Colonic mucosa (tissue), 4 donors: ENCODE measurements at regions not wholly inside any gene's neighbourhood (a gene's known extent, or its start where the extent isn't known, plus 50 kb on each side); places are given as distances from the start of the nearest gene placed in this dataset.

ENCODE experiments used
- DNase-seq: peaks from one replicate; pipeline ENCODE4 v3.0.0-alpha.2; 2020
- H3K27ac ChIP-seq: fragments of 200-600 bp; one replicate; pipeline ENCODE4 v1.8.0; 2021
- H3K27me3 ChIP-seq: fragments of 200-600 bp; one replicate; pipeline ENCODE4 v1.8.0; 2021
- H3K36me3 ChIP-seq: fragments of 200-600 bp; one replicate; pipeline ENCODE4 v1.8.0; 2021
- H3K4me1 ChIP-seq: fragments of 200-600 bp; one replicate; pipeline ENCODE4 v1.8.0; 2021; ENCODE audit warnings: mild to moderate bottlenecking
- H3K4me3 ChIP-seq: fragments of 200-600 bp; one replicate; pipeline ENCODE4 v1.8.0; 2021
- H3K9ac ChIP-seq, 2 donors: one replicate each; pipeline ENCODE4 v1.7.0; 2013; ENCODE audit warnings: control low read depth in 2 of 2, low read depth in 2 of 2, low read length in 2 of 2
- H3K9me3 ChIP-seq: fragments of 200-600 bp; one replicate; pipeline ENCODE4 v1.8.0; 2021
- CTCF ChIP-seq: fragments of 200-600 bp; IDR thresholded peaks from one replicate; pipeline ENCODE4 v1.8.0; 2022; ENCODE audit warnings: antibody characterized with exemption, mild to moderate bottlenecking
- intact Hi-C: fragments of 100-400 bp; cut with DNase I; formaldehyde crosslinking; loops from one replicate; pipeline ENCODE4 v1.14.1; 2022
- donor health status: healthy.
- donor health status: DM: no; HTN: no; CAD: no.
- donor health status: DM: no; HTN: no; CAD: no.

GRCh38 chr22:22995166-22995565 is 75.2 kb upstream of the GNAZ start:
- intact Hi-C loops, result no loop called here
- DNase-seq, result no peak
- no peak for TF ChIP-seq CTCF
- peaks cover 7% of the 10 kb centered on the region for H3K9me3 ChIP-seq
- no peaks in the 10 kb centered on the region for H3K4me1 ChIP-seq
- H3K27ac ChIP-seq, result no peak overlapping the region
- H3K4me3 ChIP-seq, result no peak overlapping the region
- no peak overlapping the region for H3K9ac ChIP-seq
- H3K36me3 ChIP-seq, result no peaks in the 10 kb centered on the region
- no peaks in the 10 kb centered on the region for H3K27me3 ChIP-seq

- no peak overlapping the region for H3K27ac ChIP-seq
- no peak for TF ChIP-seq CTCF
- DNase-seq, result no peak
- peaks cover 7% of the 10 kb centered on the region for H3K9me3 ChIP-seq
- no peaks in the 10 kb centered on the region for H3K27me3 ChIP-seq
- H3K9ac ChIP-seq, result no peak overlapping the region
- no peak overlapping the region for H3K4me3 ChIP-seq
- H3K4me1 ChIP-seq, result no peaks in the 10 kb centered on the region
- no peaks in the 10 kb centered on the region for H3K36me3 ChIP-seq
- intact Hi-C loops, result no loop called here
These were observed 73.6 kb upstream of the GNAZ start for GRCh38 chr22:22996511-22997261.

DNA sequence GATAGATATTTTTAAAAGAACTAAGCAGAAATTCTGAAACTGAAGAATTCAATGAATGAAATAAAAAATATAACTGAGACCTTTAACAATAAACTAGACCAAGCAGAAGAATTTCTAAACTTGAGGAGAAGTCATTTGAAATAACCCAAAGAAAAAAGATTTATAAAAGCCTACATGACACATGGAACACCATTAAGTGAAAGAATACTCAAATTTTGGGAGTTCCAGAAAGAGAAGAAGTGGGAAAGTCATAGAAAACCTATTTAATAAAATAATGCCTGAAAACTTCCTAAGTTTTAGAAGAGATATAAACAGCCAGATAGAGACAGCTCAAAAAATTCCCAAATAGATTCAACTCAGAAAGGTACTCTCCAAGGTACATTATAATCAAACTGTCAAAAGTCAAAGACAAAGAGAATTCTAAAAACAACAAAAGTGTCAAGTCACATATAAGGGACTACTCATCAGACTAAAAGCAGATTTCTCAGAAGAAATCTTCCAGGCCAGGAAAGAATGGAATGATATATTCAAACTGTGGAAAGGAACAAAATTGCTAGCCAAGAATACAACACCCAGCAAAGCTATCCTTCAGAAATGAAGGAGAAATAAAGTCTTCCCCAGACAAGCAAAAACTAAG is 72.9 kb upstream of the GNAZ start:
- no peak for DNase-seq
- no peaks in the 10 kb centered on the region for H3K36me3 ChIP-seq
- no peaks in the 10 kb centered on the region for H3K4me1 ChIP-seq
- H3K9me3 ChIP-seq, result peaks cover 7% of the 10 kb centered on the region
- H3K4me3 ChIP-seq, result no peak overlapping the region
- H3K9ac ChIP-seq, result no peak overlapping the region
- no peak for TF ChIP-seq CTCF
- no peaks in the 10 kb centered on the region for H3K27me3 ChIP-seq
- intact Hi-C loops, result no loop called here
- no peak overlapping the region for H3K27ac ChIP-seq

DNA sequence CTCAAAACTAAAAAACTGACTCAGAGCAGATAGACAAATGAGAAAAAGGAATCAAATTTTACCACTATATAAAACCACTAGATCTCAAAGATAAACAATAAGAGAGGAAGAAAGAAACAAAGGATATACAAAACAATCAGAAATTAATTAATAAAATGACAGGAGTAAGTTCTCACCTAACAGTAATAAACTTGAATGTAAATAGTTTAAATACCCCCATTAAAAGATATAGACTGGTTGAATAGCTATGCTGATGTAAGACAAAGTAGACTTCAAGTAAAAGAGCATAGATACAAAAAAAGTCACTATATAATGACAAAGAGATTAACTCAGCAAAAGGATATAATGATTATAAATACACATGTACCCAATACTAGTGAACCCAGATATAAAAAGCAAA is 72.3 kb upstream of the GNAZ start:
- intact Hi-C loops, result no loop called here
- H3K4me3 ChIP-seq, result no peak overlapping the region
- H3K9ac ChIP-seq, result no peak overlapping the region
- peaks cover 7% of the 10 kb centered on the region for H3K9me3 ChIP-seq
- TF ChIP-seq CTCF, result no peak
- H3K27ac ChIP-seq, result no peak overlapping the region
- H3K4me1 ChIP-seq, result no peaks in the 10 kb centered on the region
- no peaks in the 10 kb centered on the region for H3K36me3 ChIP-seq
- H3K27me3 ChIP-seq, result no peaks in the 10 kb centered on the region
- DNase-seq, result no peak

DNA sequence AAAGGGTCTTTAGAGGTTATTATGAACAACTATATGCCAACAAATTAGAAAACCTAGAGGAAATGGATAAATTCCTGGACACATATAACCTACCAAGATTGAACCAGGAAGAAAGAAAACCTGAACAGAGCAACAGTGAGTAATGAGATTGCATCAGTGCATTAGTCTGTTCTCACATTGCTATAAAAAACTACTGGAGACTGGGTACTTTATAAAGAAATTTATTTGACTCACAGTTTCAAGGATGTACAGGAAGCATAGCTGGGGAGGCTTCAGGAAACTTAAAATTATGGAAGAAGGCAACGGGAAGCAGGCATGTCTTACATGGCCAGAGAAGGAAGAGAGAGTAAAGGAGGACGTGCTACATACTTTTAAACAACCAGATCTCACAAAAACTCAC is 70.8 kb upstream of the GNAZ start:
- Histone ChIP-seq H3K4me1 (no peaks in the 10 kb centered on the region), H3K27me3 (no peaks in the 10 kb centered on the region), H3K9me3 (peaks cover 7% of the 10 kb centered on the region), H3K27ac (no peak overlapping the region), H3K4me3 (no peak overlapping the region), H3K9ac (no peak overlapping the region), H3K36me3 (no peaks in the 10 kb centered on the region)
- DNase-seq, result no peak
- no peak for TF ChIP-seq CTCF
- intact Hi-C loops, result no loop called here
